GM13976 (cell line): ENCODE measurements at regions not wholly inside any gene's neighbourhood (a gene's known extent, or its start where the extent isn't known, plus 50 kb on each side); places are given as distances from the start of the nearest gene placed in this dataset.

Experiments used
- DNase-seq: peaks from one replicate; pipeline ENCODE4 v3.0.0; 2012; ENCODE audit warnings: low spot score
- in situ Hi-C: fragments of 300-500 bp; cut with MboI; formaldehyde crosslinking; loops from one replicate; pipeline ENCODE4 v1.12.0; 2022; ENCODE audit warnings: low sequenced_read_pairs, mixed read lengths, inconsistent platforms; ENCODE audit not compliant: unreplicated experiment
- TF ChIP-seq, protein P1 (sequence below): IDR thresholded peaks from 2 replicates; pipeline ENCODE4 v1.5.1; 2012; ENCODE audit warnings: borderline replicate concordance, mild to moderate bottlenecking; ENCODE audit not compliant: insufficient read depth; ENCODE audit errors: extremely low read depth, missing control alignments, control extremely low read depth

DNA sequence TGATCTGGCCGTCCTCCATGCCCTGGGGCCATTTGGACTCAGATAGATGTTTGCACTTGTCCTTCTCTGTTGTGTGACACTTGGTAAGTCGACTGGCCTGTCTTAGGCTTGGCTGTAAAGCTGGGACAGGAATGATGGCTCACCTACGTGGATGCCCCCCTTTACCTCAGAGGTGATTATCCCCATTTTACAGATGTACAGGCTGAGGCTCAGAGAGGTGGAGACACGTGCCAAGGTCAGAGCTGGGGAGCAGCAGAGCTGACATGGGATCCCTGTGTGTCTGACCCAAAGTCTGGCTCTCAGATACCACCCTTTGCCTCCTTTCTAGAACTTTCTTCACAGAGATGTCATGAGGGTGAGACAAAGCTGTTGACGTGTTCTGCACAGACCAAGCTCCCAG is 71.3 kb upstream of the CIBAR2 start:
- in situ Hi-C loops: no loop called here
- TF ChIP-seq, protein P1, sequence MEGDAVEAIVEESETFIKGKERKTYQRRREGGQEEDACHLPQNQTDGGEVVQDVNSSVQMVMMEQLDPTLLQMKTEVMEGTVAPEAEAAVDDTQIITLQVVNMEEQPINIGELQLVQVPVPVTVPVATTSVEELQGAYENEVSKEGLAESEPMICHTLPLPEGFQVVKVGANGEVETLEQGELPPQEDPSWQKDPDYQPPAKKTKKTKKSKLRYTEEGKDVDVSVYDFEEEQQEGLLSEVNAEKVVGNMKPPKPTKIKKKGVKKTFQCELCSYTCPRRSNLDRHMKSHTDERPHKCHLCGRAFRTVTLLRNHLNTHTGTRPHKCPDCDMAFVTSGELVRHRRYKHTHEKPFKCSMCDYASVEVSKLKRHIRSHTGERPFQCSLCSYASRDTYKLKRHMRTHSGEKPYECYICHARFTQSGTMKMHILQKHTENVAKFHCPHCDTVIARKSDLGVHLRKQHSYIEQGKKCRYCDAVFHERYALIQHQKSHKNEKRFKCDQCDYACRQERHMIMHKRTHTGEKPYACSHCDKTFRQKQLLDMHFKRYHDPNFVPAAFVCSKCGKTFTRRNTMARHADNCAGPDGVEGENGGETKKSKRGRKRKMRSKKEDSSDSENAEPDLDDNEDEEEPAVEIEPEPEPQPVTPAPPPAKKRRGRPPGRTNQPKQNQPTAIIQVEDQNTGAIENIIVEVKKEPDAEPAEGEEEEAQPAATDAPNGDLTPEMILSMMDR: no peak
- DNase-seq: no peak

DNA sequence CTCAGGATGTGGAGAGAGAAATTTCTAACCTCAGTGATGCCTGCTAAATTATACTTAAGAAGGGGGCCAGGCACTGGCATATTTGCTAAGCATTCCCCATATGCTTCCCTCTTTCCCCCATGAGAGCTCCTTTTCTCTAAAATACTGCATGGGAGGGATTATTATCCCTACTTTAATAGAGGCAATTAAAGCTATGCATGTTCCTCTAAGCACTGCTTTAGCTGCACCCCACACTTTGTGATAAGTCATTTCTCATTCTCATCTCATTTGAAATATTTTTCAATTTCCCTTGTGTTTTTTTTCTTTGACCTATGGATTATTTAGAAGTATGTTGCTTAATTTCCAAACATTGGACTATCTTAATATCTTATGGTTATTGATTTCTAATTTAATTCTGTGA is 72.1 kb upstream of the CIBAR2 start:
- TF ChIP-seq, protein P1: no peak
- no peak for DNase-seq
- in situ Hi-C loops: no loop called here

DNA sequence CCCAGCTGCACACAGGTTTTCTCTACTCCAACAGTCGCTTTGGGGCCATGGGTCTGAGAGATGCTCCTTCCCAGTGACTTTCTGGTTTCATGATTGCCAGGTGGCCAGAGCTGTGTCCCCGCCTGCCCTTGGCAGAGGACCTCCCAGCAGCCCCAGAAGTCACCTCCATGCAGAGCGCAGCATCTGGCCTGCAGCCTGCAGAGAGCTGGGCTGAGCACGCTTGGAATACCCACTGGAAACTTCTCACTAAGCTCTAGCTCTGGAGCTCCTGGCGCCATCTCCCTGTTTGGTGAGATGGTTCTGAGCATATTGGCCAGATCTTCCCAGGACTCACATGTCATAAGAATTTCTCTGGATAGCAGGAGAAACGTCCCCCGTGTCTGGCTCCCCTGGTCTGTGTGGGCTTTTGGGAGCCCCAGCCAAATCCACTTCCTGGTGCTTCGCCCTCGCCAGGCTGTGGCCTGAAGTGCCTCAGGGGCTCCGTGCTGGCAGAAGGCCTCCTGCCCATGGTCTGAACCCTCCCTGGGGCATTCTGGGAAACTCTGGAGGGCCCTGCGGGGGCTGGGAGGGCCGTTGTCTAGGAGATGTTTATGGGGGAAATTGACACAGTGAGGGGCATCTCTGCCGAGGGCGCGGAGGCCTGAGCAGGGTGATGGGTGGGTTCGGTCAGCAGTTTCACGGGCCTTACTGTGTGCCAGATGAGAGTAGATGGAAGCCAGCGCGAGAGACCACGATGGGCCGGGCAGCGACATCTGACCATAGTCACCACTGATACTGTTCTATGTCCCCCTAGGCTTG is 73.2 kb upstream of the CIBAR2 start:
- TF ChIP-seq, protein P1: no peak
- DNase-seq: no peak
- in situ Hi-C loops: no loop called here

DNA sequence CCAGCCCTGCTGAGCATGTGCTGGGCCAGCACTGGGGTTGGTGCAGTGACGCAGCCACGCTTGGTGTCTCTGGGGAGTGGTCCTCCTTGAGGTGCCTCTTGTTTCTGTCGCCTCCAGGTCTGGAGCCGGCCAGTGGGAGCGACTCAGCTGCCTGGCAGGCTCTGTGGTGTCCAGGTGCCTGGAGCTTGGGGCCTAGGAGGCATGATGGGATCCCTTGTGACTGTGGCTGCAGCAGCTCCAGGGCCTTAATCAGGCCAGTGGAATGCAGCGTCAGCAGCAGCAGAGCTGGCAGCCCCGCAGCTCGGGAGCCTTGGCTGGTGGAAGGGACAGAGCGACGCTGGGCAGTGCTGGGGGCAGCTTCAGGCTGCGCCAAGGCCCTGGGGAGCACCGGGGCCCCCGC is 74.7 kb upstream of the CIBAR2 start:
- in situ Hi-C loops: no loop called here
- no peak for DNase-seq
- TF ChIP-seq, protein P1: no peak

DNA sequence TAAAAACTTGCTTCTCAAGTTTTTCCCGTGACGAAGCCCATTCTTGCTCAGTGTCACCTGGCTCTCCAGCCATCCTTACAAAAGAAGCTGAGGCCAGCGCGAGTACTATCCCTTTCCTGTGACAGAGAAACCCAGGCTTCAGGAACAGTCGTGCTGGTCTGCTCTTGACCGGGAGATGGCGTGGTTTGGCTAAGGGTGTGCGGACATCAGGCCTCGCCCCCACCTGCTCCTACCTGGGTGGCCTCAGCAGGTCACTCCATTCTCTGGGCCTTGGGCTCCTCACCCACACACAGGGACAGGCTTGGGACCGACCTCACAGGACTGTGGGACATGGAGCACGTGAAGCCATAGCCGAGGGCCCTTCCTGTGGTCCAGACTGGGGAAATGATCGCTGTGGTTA is 75.2 kb upstream of the CIBAR2 start:
- in situ Hi-C loops: no loop called here
- DNase-seq: no peak
- TF ChIP-seq, protein P1: no peak

DNA sequence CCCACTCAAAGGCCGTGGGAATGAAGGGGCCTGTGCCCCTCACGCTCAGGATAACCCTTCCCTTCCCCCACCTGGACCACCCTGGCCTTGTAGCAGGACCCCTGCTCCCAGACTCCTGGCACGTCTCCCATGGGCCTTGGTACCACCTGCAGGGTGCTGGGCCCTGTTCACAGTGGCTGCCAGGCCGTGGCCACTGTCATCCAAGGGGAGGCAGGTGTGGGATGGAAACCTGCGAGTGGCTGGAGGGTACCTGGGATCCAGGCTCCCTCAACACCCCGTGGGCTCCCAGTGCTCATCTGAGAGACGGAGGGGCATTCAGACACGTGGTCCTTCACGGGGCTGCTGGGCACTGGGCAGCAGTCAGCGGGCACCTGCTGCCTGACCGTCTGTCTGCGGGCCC is 75.6 kb upstream of the CIBAR2 start:
- TF ChIP-seq, protein P1: no peak
- DNase-seq: no peak
- in situ Hi-C loops: no loop called here
